ENCODE measurements at regions not wholly inside any gene's neighbourhood (a gene's known extent, or its start where the extent isn't known, plus 50 kb on each side); places are given as distances from the start of the nearest gene placed in this dataset.

DNA sequence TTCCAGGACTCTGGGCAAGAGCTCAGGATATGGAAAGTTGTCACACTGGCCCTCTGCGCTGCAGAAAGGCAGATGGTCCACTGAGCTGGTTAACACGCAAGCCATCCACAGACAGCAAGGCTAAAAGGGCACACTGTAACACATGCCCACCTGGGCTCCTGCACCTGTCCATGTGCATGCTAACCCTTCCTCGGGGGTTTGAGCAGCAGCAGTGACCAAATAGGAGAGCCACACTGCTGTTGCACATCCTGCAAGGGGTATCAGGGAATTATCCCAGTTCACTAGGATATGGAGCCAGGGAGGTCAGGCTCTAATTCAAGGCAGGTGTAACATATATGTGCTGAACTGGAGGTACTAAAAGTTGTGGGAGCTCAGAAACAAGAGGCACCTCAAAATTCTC is 471.0 kb upstream of the CDH5 start:
- no peak for DNase-seq (ENCODE audit: low read depth, low spot score)
- no peak for ATAC-seq
- Histone ChIP-seq H3K36me3 (ENCODE audit: control insufficient read depth in 1 of 2, insufficient read depth in 2 of 2, low read length in 2 of 2) (no peaks in the 10 kb centered on the region; a peak in 1 of 4 replicates), H3K4me1 (ENCODE audit: control insufficient read depth in 1 of 2, insufficient read depth in 2 of 2, low read length in 2 of 2) (no peaks in the 10 kb centered on the region), H3K9ac (ENCODE audit: low read length) (no peak overlapping the region), H3K27me3 (ENCODE audit: insufficient read depth, low read length) (peaks cover 13% of the 10 kb centered on the region), H3K79me2 (ENCODE audit: insufficient read depth, low read length) (no peaks in the 10 kb centered on the region), H3K4me3 (replicated peaks in 1 of 2; ENCODE audit: low read depth in 1 of 2, low read length in 2 of 2) (no peak overlapping the region), H4K20me1 (ENCODE audit: insufficient read depth) (no peaks in the 10 kb centered on the region), H3K9me2 (ENCODE audit: insufficient read depth) (no peaks in the 10 kb centered on the region), H3K27ac (ENCODE audit: low read depth, low read length) (no peak overlapping the region), H3K9me3 (ENCODE audit: control insufficient read depth in 1 of 2, insufficient read depth in 1 of 2, low read depth in 1 of 2, low read length in 2 of 2) (no peaks in the 10 kb centered on the region), H2AFZ (ENCODE audit: low read depth, low read length, poor library complexity, severe bottlenecking) (no peak overlapping the region), H3K4me2 (ENCODE audit: low read length) (no peak overlapping the region)
- TF ChIP-seq YY1 (IDR thresholded peaks at IDR 0.05; ENCODE audit: extremely low read depth, insufficient replicate concordance, low read depth, low read length), result no peak
- no peak for TF ChIP-seq TCF7L2 (IDR thresholded peaks at IDR 0.05; ENCODE audit: borderline replicate concordance, extremely low read depth, insufficient read depth, insufficient read length)
- no peak for TF ChIP-seq POLR2A (IDR thresholded peaks at IDR 0.05; ENCODE audit: borderline replicate concordance, extremely low read depth, insufficient read depth, insufficient read length)
- no peak for TF ChIP-seq ZNF274 (IDR thresholded peaks at IDR 0.05; ENCODE audit: low read depth, low read length)
- TF ChIP-seq RAD21 (IDR thresholded peaks at IDR 0.05; ENCODE audit: low read depth), result no peak
- no peak for TF ChIP-seq SRF (IDR thresholded peaks at IDR 0.05; ENCODE audit: low read depth)
- TF ChIP-seq, protein P1, sequence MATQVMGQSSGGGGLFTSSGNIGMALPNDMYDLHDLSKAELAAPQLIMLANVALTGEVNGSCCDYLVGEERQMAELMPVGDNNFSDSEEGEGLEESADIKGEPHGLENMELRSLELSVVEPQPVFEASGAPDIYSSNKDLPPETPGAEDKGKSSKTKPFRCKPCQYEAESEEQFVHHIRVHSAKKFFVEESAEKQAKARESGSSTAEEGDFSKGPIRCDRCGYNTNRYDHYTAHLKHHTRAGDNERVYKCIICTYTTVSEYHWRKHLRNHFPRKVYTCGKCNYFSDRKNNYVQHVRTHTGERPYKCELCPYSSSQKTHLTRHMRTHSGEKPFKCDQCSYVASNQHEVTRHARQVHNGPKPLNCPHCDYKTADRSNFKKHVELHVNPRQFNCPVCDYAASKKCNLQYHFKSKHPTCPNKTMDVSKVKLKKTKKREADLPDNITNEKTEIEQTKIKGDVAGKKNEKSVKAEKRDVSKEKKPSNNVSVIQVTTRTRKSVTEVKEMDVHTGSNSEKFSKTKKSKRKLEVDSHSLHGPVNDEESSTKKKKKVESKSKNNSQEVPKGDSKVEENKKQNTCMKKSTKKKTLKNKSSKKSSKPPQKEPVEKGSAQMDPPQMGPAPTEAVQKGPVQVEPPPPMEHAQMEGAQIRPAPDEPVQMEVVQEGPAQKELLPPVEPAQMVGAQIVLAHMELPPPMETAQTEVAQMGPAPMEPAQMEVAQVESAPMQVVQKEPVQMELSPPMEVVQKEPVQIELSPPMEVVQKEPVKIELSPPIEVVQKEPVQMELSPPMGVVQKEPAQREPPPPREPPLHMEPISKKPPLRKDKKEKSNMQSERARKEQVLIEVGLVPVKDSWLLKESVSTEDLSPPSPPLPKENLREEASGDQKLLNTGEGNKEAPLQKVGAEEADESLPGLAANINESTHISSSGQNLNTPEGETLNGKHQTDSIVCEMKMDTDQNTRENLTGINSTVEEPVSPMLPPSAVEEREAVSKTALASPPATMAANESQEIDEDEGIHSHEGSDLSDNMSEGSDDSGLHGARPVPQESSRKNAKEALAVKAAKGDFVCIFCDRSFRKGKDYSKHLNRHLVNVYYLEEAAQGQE (IDR thresholded peaks at IDR 0.05; ENCODE audit: low read depth), result no peak
- TF ChIP-seq, protein P2, sequence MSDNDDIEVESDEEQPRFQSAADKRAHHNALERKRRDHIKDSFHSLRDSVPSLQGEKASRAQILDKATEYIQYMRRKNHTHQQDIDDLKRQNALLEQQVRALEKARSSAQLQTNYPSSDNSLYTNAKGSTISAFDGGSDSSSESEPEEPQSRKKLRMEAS (IDR thresholded peaks at IDR 0.05), result no peak
- TF ChIP-seq, protein P3, sequence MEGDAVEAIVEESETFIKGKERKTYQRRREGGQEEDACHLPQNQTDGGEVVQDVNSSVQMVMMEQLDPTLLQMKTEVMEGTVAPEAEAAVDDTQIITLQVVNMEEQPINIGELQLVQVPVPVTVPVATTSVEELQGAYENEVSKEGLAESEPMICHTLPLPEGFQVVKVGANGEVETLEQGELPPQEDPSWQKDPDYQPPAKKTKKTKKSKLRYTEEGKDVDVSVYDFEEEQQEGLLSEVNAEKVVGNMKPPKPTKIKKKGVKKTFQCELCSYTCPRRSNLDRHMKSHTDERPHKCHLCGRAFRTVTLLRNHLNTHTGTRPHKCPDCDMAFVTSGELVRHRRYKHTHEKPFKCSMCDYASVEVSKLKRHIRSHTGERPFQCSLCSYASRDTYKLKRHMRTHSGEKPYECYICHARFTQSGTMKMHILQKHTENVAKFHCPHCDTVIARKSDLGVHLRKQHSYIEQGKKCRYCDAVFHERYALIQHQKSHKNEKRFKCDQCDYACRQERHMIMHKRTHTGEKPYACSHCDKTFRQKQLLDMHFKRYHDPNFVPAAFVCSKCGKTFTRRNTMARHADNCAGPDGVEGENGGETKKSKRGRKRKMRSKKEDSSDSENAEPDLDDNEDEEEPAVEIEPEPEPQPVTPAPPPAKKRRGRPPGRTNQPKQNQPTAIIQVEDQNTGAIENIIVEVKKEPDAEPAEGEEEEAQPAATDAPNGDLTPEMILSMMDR (IDR thresholded peaks at IDR 0.05 in 2 of 3, conservative IDR thresholded peaks at IDR 0.05 in 1 of 3; ENCODE audit: borderline replicate concordance in 1 of 3, insufficient read depth in 1 of 3, low read depth in 2 of 3, low read length in 2 of 3), result no peak
- no peak for TF ChIP-seq SP1 (IDR thresholded peaks at IDR 0.05; ENCODE audit: low read depth)
- TF ChIP-seq ZFX (IDR thresholded peaks at IDR 0.05), result no peak
- no peak for TF ChIP-seq ELF1 (IDR thresholded peaks at IDR 0.05; ENCODE audit: borderline replicate concordance, low read depth)
- TF ChIP-seq EGR1 (IDR thresholded peaks at IDR 0.05; ENCODE audit: low read depth), result no peak
- TF ChIP-seq POLR2AphosphoS5 (IDR thresholded peaks at IDR 0.05; ENCODE audit: low read depth, low read length), result no peak
- TF ChIP-seq, protein P4, sequence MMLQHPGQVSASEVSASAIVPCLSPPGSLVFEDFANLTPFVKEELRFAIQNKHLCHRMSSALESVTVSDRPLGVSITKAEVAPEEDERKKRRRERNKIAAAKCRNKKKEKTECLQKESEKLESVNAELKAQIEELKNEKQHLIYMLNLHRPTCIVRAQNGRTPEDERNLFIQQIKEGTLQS (IDR thresholded peaks at IDR 0.05), result no peak
- no peak for TF ChIP-seq CBX3 (IDR thresholded peaks at IDR 0.05; ENCODE audit: low read depth)
- no peak for TF ChIP-seq FOSL1 (IDR thresholded peaks at IDR 0.05; ENCODE audit: low read depth)
- TF ChIP-seq SIN3A (IDR thresholded peaks at IDR 0.05; ENCODE audit: low read depth), result no peak
- ChIA-PET POLR2A (no interaction called here), CTCF (no interaction called here), RAD21 (ENCODE audit: low non-redundant PET in 1 of 2, low total read pairs in 2 of 2, uncharacterized antibody in 2 of 2, unreplicated experiment in 2 of 2) (no interaction called here)
- no TSS peak for BruUV-seq (replicated peaks)
- intact Hi-C loops (cut with micrococcal nuclease), result no loop called here
